Gastrocnemius medialis (tissue), 4 donors: ENCODE measurements at regions not wholly inside any gene's neighbourhood (a gene's known extent, or its start where the extent isn't known, plus 50 kb on each side); places are given as distances from the start of the nearest gene placed in this dataset.

Experiments used
- POLR2A ChIP-seq, 2 donors: fragments of 450-650 bp; IDR thresholded peaks; one replicate each; pipeline ENCODE4 v1.6.1; 2017; ENCODE audit warnings: antibody characterized with exemption in 2 of 2, mild to moderate bottlenecking in 2 of 2, moderate library complexity in 2 of 2
- TF ChIP-seq, protein P1 (sequence below), 5 experiments: fragments of 450-650 bp in 3 of 5; fragments of 200-600 bp in 2 of 5; sonication (generic) in 2 of 5; IDR thresholded peaks in 4 of 5; conservative IDR thresholded peaks in 1 of 5; 1 replicate in 4 of 5; 2 replicates in 1 of 5; pipeline ENCODE4 v1.5.1; 2016 to 2019; ENCODE audit warnings: antibody characterized with exemption in 5 of 5, mild to moderate bottlenecking in 3 of 5, moderate library complexity in 3 of 5

DNA sequence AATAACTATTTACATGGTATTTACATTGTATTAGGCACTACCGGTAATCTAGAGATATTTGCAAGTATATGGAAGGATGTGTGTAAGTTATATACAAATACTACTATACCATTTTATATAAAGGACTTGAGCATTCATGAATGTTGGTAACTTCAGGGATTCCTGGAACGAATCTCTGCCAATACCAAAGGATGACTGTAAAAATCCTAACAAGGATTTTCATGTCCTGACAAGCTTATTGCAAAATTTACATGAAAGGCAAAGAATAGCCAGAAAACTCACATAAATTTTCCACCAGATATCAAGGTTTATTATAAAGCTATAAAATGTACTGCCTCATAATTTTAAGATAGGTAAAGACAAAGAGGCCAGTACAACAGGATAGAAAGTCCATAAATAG lies 325.2 kb upstream of the NRIP1 start:
- TF ChIP-seq, protein P1, sequence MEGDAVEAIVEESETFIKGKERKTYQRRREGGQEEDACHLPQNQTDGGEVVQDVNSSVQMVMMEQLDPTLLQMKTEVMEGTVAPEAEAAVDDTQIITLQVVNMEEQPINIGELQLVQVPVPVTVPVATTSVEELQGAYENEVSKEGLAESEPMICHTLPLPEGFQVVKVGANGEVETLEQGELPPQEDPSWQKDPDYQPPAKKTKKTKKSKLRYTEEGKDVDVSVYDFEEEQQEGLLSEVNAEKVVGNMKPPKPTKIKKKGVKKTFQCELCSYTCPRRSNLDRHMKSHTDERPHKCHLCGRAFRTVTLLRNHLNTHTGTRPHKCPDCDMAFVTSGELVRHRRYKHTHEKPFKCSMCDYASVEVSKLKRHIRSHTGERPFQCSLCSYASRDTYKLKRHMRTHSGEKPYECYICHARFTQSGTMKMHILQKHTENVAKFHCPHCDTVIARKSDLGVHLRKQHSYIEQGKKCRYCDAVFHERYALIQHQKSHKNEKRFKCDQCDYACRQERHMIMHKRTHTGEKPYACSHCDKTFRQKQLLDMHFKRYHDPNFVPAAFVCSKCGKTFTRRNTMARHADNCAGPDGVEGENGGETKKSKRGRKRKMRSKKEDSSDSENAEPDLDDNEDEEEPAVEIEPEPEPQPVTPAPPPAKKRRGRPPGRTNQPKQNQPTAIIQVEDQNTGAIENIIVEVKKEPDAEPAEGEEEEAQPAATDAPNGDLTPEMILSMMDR (IDR thresholded peaks at IDR 0.05 in 4 of 5, conservative IDR thresholded peaks at IDR 0.05 in 1 of 5): no peak
- no peak for TF ChIP-seq POLR2A (IDR thresholded peaks at IDR 0.05)
